ENCODE measurements at regions not wholly inside any gene's neighbourhood (a gene's known extent, or its start where the extent isn't known, plus 50 kb on each side); places are given as distances from the start of the nearest gene placed in this dataset.

- Histone ChIP-seq H3K4me1 (no peaks in the 10 kb centered on the region), H3K36me3 (no peaks in the 10 kb centered on the region), H3K27ac (no peak overlapping the region), H3K4me3 (no peak overlapping the region), H3K9me3 (no peaks in the 10 kb centered on the region), H3K27me3 (no peaks in the 10 kb centered on the region)
- TF ChIP-seq POLR2A (IDR thresholded peaks at IDR 0.05): no peak
- TF ChIP-seq CTCF (IDR thresholded peaks at IDR 0.05): no peak
- no peak for TF ChIP-seq POLR2AphosphoS5 (IDR thresholded peaks at IDR 0.05)
- intact Hi-C loops (cut with DNase I; ENCODE audit: low total_unique reads): no loop called here
- no peak for DNase-seq (ENCODE audit: low spot score in 2 of 2)
Observed at GRCh38 chr20:12614764-12615163, 394.0 kb upstream of the SPTLC3 start.

GRCh38 chr20:12617076-12617475 is 391.7 kb upstream of the SPTLC3 start:
- TF ChIP-seq POLR2AphosphoS5 (IDR thresholded peaks at IDR 0.05): no peak
- no peak for TF ChIP-seq POLR2A (IDR thresholded peaks at IDR 0.05)
- TF ChIP-seq CTCF (IDR thresholded peaks at IDR 0.05): no peak
- Histone ChIP-seq H3K9me3 (no peaks in the 10 kb centered on the region), H3K4me1 (no peaks in the 10 kb centered on the region), H3K27ac (no peak overlapping the region), H3K27me3 (no peaks in the 10 kb centered on the region), H3K36me3 (no peaks in the 10 kb centered on the region), H3K4me3 (no peak overlapping the region)
- intact Hi-C loops (cut with DNase I; ENCODE audit: low total_unique reads): no loop called here
- no peak for DNase-seq (ENCODE audit: low spot score in 2 of 2)

- no peaks in the 10 kb centered on the region for H3K9me3 ChIP-seq
- no peaks in the 10 kb centered on the region for H3K27me3 ChIP-seq
- no peaks in the 10 kb centered on the region for H3K36me3 ChIP-seq
- no peak overlapping the region for H3K4me3 ChIP-seq
- no peaks in the 10 kb centered on the region for H3K4me1 ChIP-seq
- no peak overlapping the region for H3K27ac ChIP-seq
- TF ChIP-seq POLR2A (IDR thresholded peaks at IDR 0.05): no peak
- TF ChIP-seq POLR2AphosphoS5 (IDR thresholded peaks at IDR 0.05): no peak
- TF ChIP-seq CTCF (IDR thresholded peaks at IDR 0.05): no peak
- no peak for DNase-seq (ENCODE audit: low spot score in 2 of 2)
- intact Hi-C loops (cut with DNase I; ENCODE audit: low total_unique reads): no loop called here
Observed at GRCh38 chr20:12623870-12624269, 384.9 kb upstream of the SPTLC3 start.

DNA sequence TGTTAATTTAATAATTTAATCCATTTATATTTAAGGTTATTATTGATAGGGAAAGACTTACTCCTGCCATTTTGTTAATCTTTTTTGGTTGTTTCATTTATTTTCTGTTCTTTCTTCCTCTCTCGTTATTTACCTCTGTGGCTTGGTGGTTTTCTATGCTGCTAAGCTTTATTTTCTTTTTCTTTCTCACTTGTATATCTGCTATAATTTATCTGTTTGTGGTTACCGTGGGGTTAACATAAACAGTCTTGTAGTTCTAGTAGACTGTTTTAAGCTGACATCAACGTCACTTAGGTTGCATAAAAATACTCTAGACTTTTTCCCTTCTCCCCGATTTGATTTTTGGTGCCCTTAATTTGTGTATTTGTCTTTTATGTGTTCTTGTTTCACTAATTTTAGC is 381.3 kb upstream of the SPTLC3 start:
- no peak overlapping the region for H3K4me3 ChIP-seq
- no peak overlapping the region for H3K27ac ChIP-seq
- intact Hi-C loops (cut with DNase I; ENCODE audit: low total_unique reads): no loop called here
- no peaks in the 10 kb centered on the region for H3K4me1 ChIP-seq
- H3K36me3 ChIP-seq: no peaks in the 10 kb centered on the region
- DNase-seq (ENCODE audit: low spot score in 2 of 2): no peak
- no peaks in the 10 kb centered on the region for H3K9me3 ChIP-seq
- TF ChIP-seq POLR2A (IDR thresholded peaks at IDR 0.05): no peak
- TF ChIP-seq CTCF (IDR thresholded peaks at IDR 0.05): no peak
- no peak for TF ChIP-seq POLR2AphosphoS5 (IDR thresholded peaks at IDR 0.05)
- no peaks in the 10 kb centered on the region for H3K27me3 ChIP-seq

GRCh38 chr20:12638633-12639312 is 370.0 kb upstream of the SPTLC3 start:
- Histone ChIP-seq H3K9me3 (no peaks in the 10 kb centered on the region), H3K27me3 (no peaks in the 10 kb centered on the region), H3K4me3 (no peak overlapping the region), H3K27ac (no peak overlapping the region), H3K36me3 (no peaks in the 10 kb centered on the region), H3K4me1 (no peaks in the 10 kb centered on the region)
- intact Hi-C loops (cut with DNase I; ENCODE audit: low total_unique reads): no loop called here
- TF ChIP-seq CTCF (IDR thresholded peaks at IDR 0.05): no peak
- no peak for TF ChIP-seq POLR2AphosphoS5 (IDR thresholded peaks at IDR 0.05)
- no peak for TF ChIP-seq POLR2A (IDR thresholded peaks at IDR 0.05)
- DNase-seq (ENCODE audit: low spot score in 2 of 2): no peak
